CD14-positive monocyte (primary cell): ENCODE measurements at regions not wholly inside any gene's neighbourhood (a gene's known extent, or its start where the extent isn't known, plus 50 kb on each side); places are given as distances from the start of the nearest gene placed in this dataset.

Source experiments
- DNase-seq, 3 donors: peaks; one replicate each; pipeline ENCODE4 v3.0.0-alpha.2; 2011 to 2022
- H2AFZ ChIP-seq: 2 replicates; pipeline ENCODE4 v1.6.0; 2012; ENCODE audit warnings: mild to moderate bottlenecking, low read depth, low read length, inconsistent platforms; ENCODE audit not compliant: insufficient read depth, poor library complexity, severe bottlenecking
- H3K27ac ChIP-seq, 2 donors: 1 replicate in 1 of 2; 2 replicates in 1 of 2; pipeline ENCODE4 v1.5.1; 2012 to 2013; ENCODE audit warnings: low read length in 2 of 2, control low read depth in 1 of 2, inconsistent platforms in 1 of 2, low read depth in 1 of 2, mild to moderate bottlenecking in 1 of 2
- H3K27me3 ChIP-seq, 2 donors: one replicate each; pipeline versions ENCODE4 v1.6.0 to v1.6.1; 2011 to 2013; ENCODE audit warnings: low read length in 2 of 2; ENCODE audit not compliant: control insufficient read depth in 2 of 2, insufficient read depth in 2 of 2
- H3K36me3 ChIP-seq, 2 donors: replicated peaks in 1 of 2; 1 replicate in 1 of 2; 2 replicates in 1 of 2; pipeline versions ENCODE4 v1.5.1 to v1.6.1; 2012 to 2013; ENCODE audit warnings: low read length in 2 of 2, control low read depth in 1 of 2, inconsistent platforms in 1 of 2, mild to moderate bottlenecking in 1 of 2; ENCODE audit not compliant: insufficient read depth in 2 of 2, control insufficient read depth in 1 of 2
- H3K4me1 ChIP-seq, 2 donors: 1 replicate in 1 of 2; 2 replicates in 1 of 2; pipeline versions ENCODE4 v1.5.1 to v1.6.1; 2012 to 2013; ENCODE audit warnings: low read length in 2 of 2, control low read depth in 1 of 2, inconsistent platforms in 1 of 2, mild to moderate bottlenecking in 1 of 2, moderate library complexity in 1 of 2; ENCODE audit not compliant: insufficient read depth in 2 of 2, control insufficient read depth in 1 of 2
- H3K4me2 ChIP-seq: replicated peaks from 2 replicates; pipeline ENCODE3; 2012; ENCODE audit warnings: low read length, moderate library complexity, mild to moderate bottlenecking; ENCODE audit not compliant: poor library complexity, severe bottlenecking; ENCODE audit errors: extremely low read depth
- H3K4me3 ChIP-seq, 3 experiments: fragments of 200-600 bp in 1 of 3; sonication (generic) in 1 of 3; replicated peaks in 1 of 3; 1 replicate in 2 of 3; 2 replicates in 1 of 3; pipeline ENCODE4 v1.5.1; 2011 to 2013; ENCODE audit warnings: low read length in 3 of 3, mild to moderate bottlenecking in 3 of 3, control low read depth in 2 of 3, low read depth in 2 of 3, inconsistent platforms in 1 of 3, moderate library complexity in 1 of 3
- H3K79me2 ChIP-seq: 2 replicates; pipeline ENCODE4 v1.6.0; 2012; ENCODE audit warnings: mild to moderate bottlenecking, control low read depth, inconsistent platforms, low read length, moderate library complexity; ENCODE audit not compliant: insufficient read depth
- H3K9ac ChIP-seq: 2 replicates; pipeline ENCODE4 v1.6.0; 2017; ENCODE audit warnings: low read length, mild to moderate bottlenecking; ENCODE audit not compliant: insufficient read depth, poor library complexity, severe bottlenecking
- H3K9me3 ChIP-seq, 2 donors: replicated peaks in 1 of 2; 1 replicate in 1 of 2; 2 replicates in 1 of 2; pipeline versions ENCODE4 v1.5.1 to v1.6.1; 2012 to 2013; ENCODE audit warnings: low read length in 2 of 2, control low read depth in 1 of 2; ENCODE audit not compliant: control insufficient read depth in 1 of 2, insufficient read depth in 1 of 2
- H4K20me1 ChIP-seq: 2 replicates; pipeline ENCODE4 v1.6.0; 2012; ENCODE audit warnings: mild to moderate bottlenecking, low read length, control low read depth, moderate library complexity; ENCODE audit not compliant: insufficient read depth
- H3K27ac Mint-ChIP-seq, 7 donors: one replicate each; pipeline ENCODE4 v1.8.0; 2020; ENCODE audit warnings: mild to moderate bottlenecking in 7 of 7, mixed read lengths in 7 of 7, moderate library complexity in 6 of 7, inconsistent platforms in 2 of 7
- H3K27me3 Mint-ChIP-seq, 3 donors: one replicate each; pipeline ENCODE4 v1.8.0; 2021 to 2022; ENCODE audit warnings: low read depth in 3 of 3, mild to moderate bottlenecking in 3 of 3, mixed read lengths in 3 of 3, moderate library complexity in 3 of 3, inconsistent platforms in 1 of 3
- H3K36me3 Mint-ChIP-seq, 2 donors: one replicate each; pipeline ENCODE4 v1.8.0; 2020; ENCODE audit warnings: mixed read lengths in 2 of 2, inconsistent platforms in 1 of 2, mild to moderate bottlenecking in 1 of 2
- H3K4me1 Mint-ChIP-seq: one replicate; pipeline ENCODE4 v1.8.0; 2020; ENCODE audit warnings: mild to moderate bottlenecking, mixed read lengths
- H3K4me3 Mint-ChIP-seq, 2 donors: one replicate each; pipeline ENCODE4 v1.8.0; 2020; ENCODE audit warnings: mild to moderate bottlenecking in 2 of 2, mixed read lengths in 2 of 2, moderate library complexity in 1 of 2
- H3K9me3 Mint-ChIP-seq, 7 donors: one replicate each; pipeline ENCODE4 v1.8.0; 2020 to 2022; ENCODE audit warnings: mixed read lengths in 7 of 7, mild to moderate bottlenecking in 6 of 7, moderate library complexity in 6 of 7, inconsistent platforms in 2 of 7
- WGBS: methylation state at CpG from one replicate; pipeline ENCODE4 v1.1.5; 2013; ENCODE audit warnings: missing lambda C conversion rate; ENCODE audit not compliant: insufficient coverage; 5-methylcytosine and 5-hydroxymethylcytosine counted together
- intact Hi-C, 2 donors: fragments of 100-400 bp; cut with micrococcal nuclease; formaldehyde crosslinking; loops; one replicate each; pipeline versions ENCODE4 v1.15.0 to v1.15.1; 2023
- TF ChIP-seq, protein P1 (sequence below): fragments of 200-600 bp; IDR thresholded peaks from one replicate; pipeline ENCODE4 v1.8.0; 2022; ENCODE audit warnings: antibody characterized with exemption, mild to moderate bottlenecking

DNA sequence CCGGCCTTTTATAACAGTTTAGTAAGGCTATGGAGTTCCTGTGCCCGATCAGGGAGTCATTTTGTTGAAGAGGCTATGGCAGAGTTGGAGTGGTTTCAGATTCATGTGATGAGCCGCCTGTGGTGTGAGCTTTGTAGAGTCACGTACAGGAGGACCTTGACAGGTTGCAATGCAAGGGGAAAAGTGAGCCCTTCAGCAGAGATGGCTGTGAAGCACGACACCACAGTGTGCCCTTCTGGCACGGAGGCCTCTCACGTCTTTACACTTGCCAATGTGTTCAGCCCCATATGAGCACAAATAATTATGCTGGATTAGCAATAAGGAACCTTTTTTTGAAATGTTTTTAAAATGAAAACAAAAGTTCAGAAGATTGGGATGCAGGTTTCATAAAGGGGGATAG lies 499.8 kb downstream of the LIG4 start:
- Histone ChIP-seq H3K27me3 (no peaks in the 10 kb centered on the region), H2AFZ (no peak overlapping the region), H3K36me3 (no peaks in the 10 kb centered on the region), H3K79me2 (no peaks in the 10 kb centered on the region), H4K20me1 (no peaks in the 10 kb centered on the region), H3K9ac (no peak overlapping the region), H3K9me3 (peaks cover 8% of the 10 kb centered on the region in 2 donors), H3K27ac (no peak overlapping the region), H3K4me2 (no peak overlapping the region), H3K4me3 (no peak overlapping the region), H3K4me1 (no peaks in the 10 kb centered on the region)
- Mint-ChIP-seq H3K9me3 (peaks cover 0 to 17% (median 6%) of the 10 kb centered on the region in 7 donors), H3K27ac (no peak overlapping the region), H3K36me3 (no peaks in the 10 kb centered on the region), H3K27me3 (peaks cover 0 to 1% (median 0%) of the 10 kb centered on the region in 3 donors), H3K4me1 (no peaks in the 10 kb centered on the region), H3K4me3 (no peak overlapping the region)
- WGBS, result 87% methylated on average over 4 of the region's 7 CpGs
- DNase-seq, result no peak
- TF ChIP-seq, protein P1, sequence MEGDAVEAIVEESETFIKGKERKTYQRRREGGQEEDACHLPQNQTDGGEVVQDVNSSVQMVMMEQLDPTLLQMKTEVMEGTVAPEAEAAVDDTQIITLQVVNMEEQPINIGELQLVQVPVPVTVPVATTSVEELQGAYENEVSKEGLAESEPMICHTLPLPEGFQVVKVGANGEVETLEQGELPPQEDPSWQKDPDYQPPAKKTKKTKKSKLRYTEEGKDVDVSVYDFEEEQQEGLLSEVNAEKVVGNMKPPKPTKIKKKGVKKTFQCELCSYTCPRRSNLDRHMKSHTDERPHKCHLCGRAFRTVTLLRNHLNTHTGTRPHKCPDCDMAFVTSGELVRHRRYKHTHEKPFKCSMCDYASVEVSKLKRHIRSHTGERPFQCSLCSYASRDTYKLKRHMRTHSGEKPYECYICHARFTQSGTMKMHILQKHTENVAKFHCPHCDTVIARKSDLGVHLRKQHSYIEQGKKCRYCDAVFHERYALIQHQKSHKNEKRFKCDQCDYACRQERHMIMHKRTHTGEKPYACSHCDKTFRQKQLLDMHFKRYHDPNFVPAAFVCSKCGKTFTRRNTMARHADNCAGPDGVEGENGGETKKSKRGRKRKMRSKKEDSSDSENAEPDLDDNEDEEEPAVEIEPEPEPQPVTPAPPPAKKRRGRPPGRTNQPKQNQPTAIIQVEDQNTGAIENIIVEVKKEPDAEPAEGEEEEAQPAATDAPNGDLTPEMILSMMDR, result no peak
- intact Hi-C loops, result no loop called here

DNA sequence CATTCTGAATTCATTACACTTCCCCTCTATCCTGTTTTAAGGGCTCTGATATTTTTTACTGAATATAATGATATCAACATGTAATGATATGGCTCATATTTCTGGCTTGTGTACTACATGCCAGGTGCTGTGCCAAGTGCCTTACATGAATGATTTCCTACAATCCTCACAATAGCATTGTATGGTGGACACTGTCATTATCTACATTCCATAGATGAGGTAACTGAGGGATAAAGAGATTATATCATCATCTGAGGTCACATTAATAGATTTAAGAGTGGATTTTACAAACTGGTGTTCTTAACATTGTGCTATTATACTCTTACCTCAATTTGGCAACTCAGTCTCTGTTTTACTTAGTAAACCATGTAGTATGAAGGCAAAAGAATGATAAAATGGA lies 502.0 kb downstream of the LIG4 start:
- Mint-ChIP-seq H3K27me3 (peaks cover 0 to 1% (median 0%) of the 10 kb centered on the region in 3 donors), H3K36me3 (no peaks in the 10 kb centered on the region), H3K9me3 (peaks cover 0 to 18% (median 3%) of the 10 kb centered on the region in 7 donors), H3K4me3 (no peak overlapping the region), H3K27ac (no peak overlapping the region), H3K4me1 (no peaks in the 10 kb centered on the region)
- Histone ChIP-seq H3K9me3 (peaks cover 0 to 4% of the 10 kb centered on the region in 2 donors), H3K36me3 (no peaks in the 10 kb centered on the region), H2AFZ (no peak overlapping the region), H3K4me3 (no peak overlapping the region), H3K4me1 (no peaks in the 10 kb centered on the region), H4K20me1 (no peaks in the 10 kb centered on the region), H3K27me3 (no peaks in the 10 kb centered on the region), H3K4me2 (no peak overlapping the region), H3K9ac (no peak overlapping the region), H3K79me2 (no peaks in the 10 kb centered on the region), H3K27ac (no peak overlapping the region)
- TF ChIP-seq, protein P1, result no peak
- no peak for DNase-seq
- intact Hi-C loops, result no loop called here
